ENCODE measurements at regions not wholly inside any gene's neighbourhood (a gene's known extent, or its start where the extent isn't known, plus 50 kb on each side); places are given as distances from the start of the nearest gene placed in this dataset.

- dilution Hi-C loops (cut with MboI; ENCODE audit: extremely low pct_ligation_motif_present, low sequenced_read_pairs): no loop called here
- BruUV-seq (replicated peaks): no TSS peak
- no peaks in the 10 kb centered on the region for H3K27me3 ChIP-seq (ENCODE audit: control insufficient read depth in 2 of 2, insufficient read depth in 2 of 2, low read length in 2 of 2)
- H4K20me1 ChIP-seq (replicated peaks; ENCODE audit: control insufficient read depth, extremely low read depth, insufficient read depth, low read length): no peaks in the 10 kb centered on the region
- peaks cover 7% of the 10 kb centered on the region for H3K9me3 ChIP-seq (replicated peaks; ENCODE audit: control insufficient read depth, insufficient read depth, low read length)
- H3K4me2 ChIP-seq (ENCODE audit: insufficient read depth, low read length): no peak overlapping the region
- H3K4me3 ChIP-seq (replicated peaks in 1 of 3; ENCODE audit: insufficient read depth in 1 of 3, low read depth in 1 of 3, low read length in 3 of 3): no peak overlapping the region
- TF ChIP-seq POLR2A (IDR thresholded peaks at IDR 0.05; ENCODE audit: low read depth, low read length): no peak
- no peak for TF ChIP-seq GATA2 (IDR thresholded peaks at IDR 0.05; ENCODE audit: insufficient read depth, insufficient read length, low read depth, low read length)
- TF ChIP-seq, protein P1, sequence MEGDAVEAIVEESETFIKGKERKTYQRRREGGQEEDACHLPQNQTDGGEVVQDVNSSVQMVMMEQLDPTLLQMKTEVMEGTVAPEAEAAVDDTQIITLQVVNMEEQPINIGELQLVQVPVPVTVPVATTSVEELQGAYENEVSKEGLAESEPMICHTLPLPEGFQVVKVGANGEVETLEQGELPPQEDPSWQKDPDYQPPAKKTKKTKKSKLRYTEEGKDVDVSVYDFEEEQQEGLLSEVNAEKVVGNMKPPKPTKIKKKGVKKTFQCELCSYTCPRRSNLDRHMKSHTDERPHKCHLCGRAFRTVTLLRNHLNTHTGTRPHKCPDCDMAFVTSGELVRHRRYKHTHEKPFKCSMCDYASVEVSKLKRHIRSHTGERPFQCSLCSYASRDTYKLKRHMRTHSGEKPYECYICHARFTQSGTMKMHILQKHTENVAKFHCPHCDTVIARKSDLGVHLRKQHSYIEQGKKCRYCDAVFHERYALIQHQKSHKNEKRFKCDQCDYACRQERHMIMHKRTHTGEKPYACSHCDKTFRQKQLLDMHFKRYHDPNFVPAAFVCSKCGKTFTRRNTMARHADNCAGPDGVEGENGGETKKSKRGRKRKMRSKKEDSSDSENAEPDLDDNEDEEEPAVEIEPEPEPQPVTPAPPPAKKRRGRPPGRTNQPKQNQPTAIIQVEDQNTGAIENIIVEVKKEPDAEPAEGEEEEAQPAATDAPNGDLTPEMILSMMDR (IDR thresholded peaks at IDR 0.05; ENCODE audit: extremely low read depth in 1 of 2, insufficient read depth in 1 of 2, low read depth in 1 of 2, low read length in 2 of 2): no peak
- no peaks in the 10 kb centered on the region for H3K79me2 ChIP-seq (ENCODE audit: control insufficient read depth, insufficient read depth, low read length)
- CTCF ChIA-PET: no interaction called here
- H3K9ac ChIP-seq (replicated peaks; ENCODE audit: extremely low read depth, insufficient read depth, low read length): no peak overlapping the region
- no peak for DNase-seq (ENCODE audit: low read depth, low spot score)
- H2AFZ ChIP-seq (ENCODE audit: low read depth, low read length): no peak overlapping the region
- no peaks in the 10 kb centered on the region for H3K36me3 ChIP-seq (ENCODE audit: control insufficient read depth in 2 of 2, extremely low read depth in 1 of 2, insufficient read depth in 2 of 2, low read length in 2 of 2)
- no peaks in the 10 kb centered on the region for H3K4me1 ChIP-seq (ENCODE audit: control insufficient read depth, extremely low read depth, insufficient read depth, low read length)
- intact Hi-C loops (cut with micrococcal nuclease): no loop called here
- FAIRE-seq: no peak
- H3K27ac ChIP-seq (ENCODE audit: insufficient read depth, low read depth, low read length): no peak overlapping the region
- H3K9me1 ChIP-seq (replicated peaks; ENCODE audit: control insufficient read depth, extremely low read depth, insufficient read depth, low read length): no peaks in the 10 kb centered on the region
- POLR2A ChIA-PET: no interaction called here
Observed at GRCh38 chr14:97426776-97427175, 629.6 kb downstream of the VRK1 start.

DNA sequence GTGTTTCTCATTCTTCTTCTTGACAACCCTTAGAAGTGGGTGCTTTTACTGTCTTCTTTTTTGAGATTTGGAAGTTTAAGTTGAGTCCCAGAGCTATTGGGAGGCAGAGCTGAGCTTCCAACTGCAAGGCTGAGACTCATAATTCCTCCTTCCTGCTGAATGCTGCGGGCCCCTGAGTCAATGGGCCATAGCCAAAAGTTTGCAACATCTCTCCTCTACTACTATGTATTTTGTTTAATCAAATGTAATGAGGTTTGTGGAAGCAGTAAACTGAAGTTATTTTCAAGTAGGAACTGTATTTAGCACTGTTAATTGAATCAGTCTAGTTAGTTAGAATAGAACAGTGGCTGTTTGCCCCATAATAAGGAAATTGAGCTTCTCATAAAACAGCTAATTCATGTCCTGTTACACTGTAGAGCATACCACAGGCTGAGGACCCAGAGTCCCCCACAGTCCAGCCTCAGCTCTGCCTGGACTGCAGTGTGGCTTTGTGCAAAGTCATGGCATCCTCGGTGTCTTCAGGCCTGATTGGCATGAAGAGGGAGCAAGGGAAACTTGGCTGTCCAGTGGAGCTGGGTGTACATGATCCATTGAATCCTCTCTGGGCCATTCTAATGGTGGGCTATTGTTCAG, 631.7 kb downstream of the VRK1 start:
- TF ChIP-seq FOS (IDR thresholded peaks at IDR 0.05; ENCODE audit: borderline replicate concordance, insufficient read depth, low read length) (no peak), POLR2A (IDR thresholded peaks at IDR 0.05; ENCODE audit: low read depth, low read length) (no peak), POLR2AphosphoS5 (IDR thresholded peaks at IDR 0.05; ENCODE audit: insufficient read depth, low read depth, low read length) (no peak), GATA2 (IDR thresholded peaks at IDR 0.05; ENCODE audit: insufficient read depth, insufficient read length, low read depth, low read length) (no peak), JUN (IDR thresholded peaks at IDR 0.05; ENCODE audit: borderline replicate concordance, insufficient read depth, insufficient read length, low read depth) (no peak), EZH2 (IDR thresholded peaks at IDR 0.05; ENCODE audit: borderline replicate concordance, low read depth, low read length, severe bottlenecking) (no peak), MYC (IDR thresholded peaks at IDR 0.05; ENCODE audit: low read depth, low read length) (no peak)
- TF ChIP-seq, protein P2, sequence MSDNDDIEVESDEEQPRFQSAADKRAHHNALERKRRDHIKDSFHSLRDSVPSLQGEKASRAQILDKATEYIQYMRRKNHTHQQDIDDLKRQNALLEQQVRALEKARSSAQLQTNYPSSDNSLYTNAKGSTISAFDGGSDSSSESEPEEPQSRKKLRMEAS (IDR thresholded peaks at IDR 0.05; ENCODE audit: insufficient read depth, insufficient read length): no peak
- TF ChIP-seq, protein P1 (IDR thresholded peaks at IDR 0.05; ENCODE audit: extremely low read depth in 1 of 2, insufficient read depth in 1 of 2, low read depth in 1 of 2, low read length in 2 of 2): no peak
- no peaks in the 10 kb centered on the region for H4K20me1 ChIP-seq (replicated peaks; ENCODE audit: control insufficient read depth, extremely low read depth, insufficient read depth, low read length)
- no peaks in the 10 kb centered on the region for H3K27me3 ChIP-seq (ENCODE audit: control insufficient read depth in 2 of 2, insufficient read depth in 2 of 2, low read length in 2 of 2)
- no peaks in the 10 kb centered on the region for H3K36me3 ChIP-seq (ENCODE audit: control insufficient read depth in 2 of 2, extremely low read depth in 1 of 2, insufficient read depth in 2 of 2, low read length in 2 of 2)
- FAIRE-seq (no peak), DNase-seq (ENCODE audit: low read depth, low spot score) (no peak)
- H3K79me2 ChIP-seq (ENCODE audit: control insufficient read depth, insufficient read depth, low read length): no peaks in the 10 kb centered on the region
- ChIA-PET CTCF (no interaction called here), POLR2A (no interaction called here)
- no peak overlapping the region for H3K4me2 ChIP-seq (ENCODE audit: insufficient read depth, low read length)
- intact Hi-C loops (cut with micrococcal nuclease) (no loop called here), dilution Hi-C loops (cut with MboI; ENCODE audit: extremely low pct_ligation_motif_present, low sequenced_read_pairs) (no loop called here)
- H3K9me1 ChIP-seq (replicated peaks; ENCODE audit: control insufficient read depth, extremely low read depth, insufficient read depth, low read length): no peaks in the 10 kb centered on the region
- no TSS peak for BruUV-seq (replicated peaks)
- H3K9ac ChIP-seq (replicated peaks; ENCODE audit: extremely low read depth, insufficient read depth, low read length): no peak overlapping the region
- no peak overlapping the region for H2AFZ ChIP-seq (ENCODE audit: low read depth, low read length)
- no peak overlapping the region for H3K27ac ChIP-seq (ENCODE audit: insufficient read depth, low read depth, low read length)
- H3K4me1 ChIP-seq (ENCODE audit: control insufficient read depth, extremely low read depth, insufficient read depth, low read length): no peaks in the 10 kb centered on the region
- H3K4me3 ChIP-seq (replicated peaks in 1 of 3; ENCODE audit: insufficient read depth in 1 of 3, low read depth in 1 of 3, low read length in 3 of 3): no peak overlapping the region
- H3K9me3 ChIP-seq (replicated peaks; ENCODE audit: control insufficient read depth, insufficient read depth, low read length): peaks cover 7% of the 10 kb centered on the region
